ENCODE measurements at regions not wholly inside any gene's neighbourhood (a gene's known extent, or its start where the extent isn't known, plus 50 kb on each side); places are given as distances from the start of the nearest gene placed in this dataset.

DNA sequence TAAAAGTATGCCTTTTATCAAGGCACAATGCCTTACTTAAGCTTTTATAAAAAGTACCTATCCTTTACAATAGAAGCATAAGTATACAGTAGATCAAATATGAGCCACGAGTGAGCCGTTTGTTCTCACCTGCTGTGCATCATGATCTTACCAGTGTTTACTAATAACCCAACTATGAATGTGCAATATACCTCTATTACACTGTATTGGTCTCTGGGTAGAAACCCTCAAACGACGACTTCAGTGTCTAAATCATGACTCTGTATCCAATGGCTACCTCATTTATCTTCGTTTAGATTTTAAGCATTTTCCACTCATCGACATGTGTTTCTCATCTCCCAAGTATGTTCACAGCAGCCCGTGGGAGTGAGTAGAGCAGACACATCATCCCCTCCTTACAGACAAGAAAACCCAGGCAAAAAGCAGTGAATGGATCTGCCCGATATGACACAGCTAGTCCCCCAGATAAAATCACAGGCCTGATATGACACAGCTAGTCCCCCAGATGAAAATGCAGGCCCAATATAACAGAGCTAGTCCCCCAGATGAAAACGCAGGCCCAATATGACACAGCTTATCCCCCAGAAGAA is 279.8 kb downstream of the TNS1 start:
- H3K9ac ChIP-seq (ENCODE audit: low read depth, low read length): no peak overlapping the region
- H3K36me3 ChIP-seq (ENCODE audit: control insufficient read depth, insufficient read depth, low read length): no peaks in the 10 kb centered on the region
- H3K9me3 ChIP-seq (ENCODE audit: control insufficient read depth, insufficient read depth, low read length): no peaks in the 10 kb centered on the region
- H3K27ac ChIP-seq (ENCODE audit: low read depth, low read length): no peak overlapping the region
- no peaks in the 10 kb centered on the region for H3K27me3 ChIP-seq (ENCODE audit: control insufficient read depth, insufficient read depth, low read length)
- no peaks in the 10 kb centered on the region for H3K4me1 ChIP-seq (ENCODE audit: control insufficient read depth, insufficient read depth, low read length)
- H3K4me3 ChIP-seq (ENCODE audit: low read depth, low read length): no peak overlapping the region

DNA sequence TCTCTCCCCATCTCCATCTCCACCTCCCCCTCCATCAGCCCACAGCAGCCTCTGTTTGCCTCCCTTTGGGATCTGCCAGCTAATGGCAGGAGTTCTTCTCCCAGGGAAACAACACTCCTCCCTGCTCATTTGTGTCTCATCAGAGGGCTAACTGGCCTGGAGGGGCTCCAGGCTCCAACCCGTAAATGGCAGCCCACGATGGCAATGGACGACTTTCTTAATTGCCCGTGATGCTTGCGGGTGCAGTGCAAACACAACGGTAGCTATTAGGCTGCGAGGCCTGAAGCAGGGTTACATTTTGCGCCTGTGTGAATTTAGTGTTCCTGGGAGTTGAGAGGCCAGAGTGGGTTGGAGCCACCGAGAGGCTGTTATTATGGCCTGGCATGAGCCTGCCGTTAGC is 285.1 kb downstream of the TNS1 start:
- Histone ChIP-seq H3K9me3 (ENCODE audit: control insufficient read depth, insufficient read depth, low read length) (no peaks in the 10 kb centered on the region), H3K4me1 (ENCODE audit: control insufficient read depth, insufficient read depth, low read length) (peaks cover 5% of the 10 kb centered on the region; the same call in 1 of the 2 replicates), H3K27me3 (ENCODE audit: control insufficient read depth, insufficient read depth, low read length) (no peaks in the 10 kb centered on the region; the same call in 1 of the 2 replicates), H3K9ac (ENCODE audit: low read depth, low read length) (no peak overlapping the region), H3K4me3 (ENCODE audit: low read depth, low read length) (no peak overlapping the region), H3K36me3 (ENCODE audit: control insufficient read depth, insufficient read depth, low read length) (no peaks in the 10 kb centered on the region), H3K27ac (ENCODE audit: low read depth, low read length) (no peak overlapping the region)

DNA sequence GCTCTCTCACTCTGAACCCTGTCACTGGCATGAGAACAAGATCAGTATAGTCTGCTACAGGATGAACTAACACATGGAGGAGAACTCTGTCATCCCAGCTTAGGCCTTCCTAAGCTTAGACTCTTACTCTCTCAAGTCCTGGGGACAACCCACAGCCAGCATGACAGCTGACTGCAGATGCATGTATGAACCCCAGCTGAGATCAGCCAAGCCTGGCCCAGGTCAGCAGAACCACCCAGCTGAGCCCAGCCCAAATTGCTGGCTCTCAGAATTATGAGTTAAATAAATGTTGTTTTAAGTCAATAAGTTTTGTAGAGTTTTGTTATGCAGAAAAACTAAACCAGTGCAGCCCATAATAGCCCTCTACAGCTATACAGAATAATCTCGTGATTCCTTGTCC is 287.3 kb downstream of the TNS1 start:
- Histone ChIP-seq H3K27ac (ENCODE audit: low read depth, low read length) (no peak overlapping the region), H3K36me3 (ENCODE audit: control insufficient read depth, insufficient read depth, low read length) (no peaks in the 10 kb centered on the region), H3K9ac (ENCODE audit: low read depth, low read length) (no peak overlapping the region), H3K4me3 (ENCODE audit: low read depth, low read length) (no peak overlapping the region), H3K27me3 (ENCODE audit: control insufficient read depth, insufficient read depth, low read length) (no peaks in the 10 kb centered on the region; the same call in 1 of the 2 replicates), H3K9me3 (ENCODE audit: control insufficient read depth, insufficient read depth, low read length) (no peaks in the 10 kb centered on the region), H3K4me1 (ENCODE audit: control insufficient read depth, insufficient read depth, low read length) (peaks cover 5% of the 10 kb centered on the region; the same call in 1 of the 2 replicates)

DNA sequence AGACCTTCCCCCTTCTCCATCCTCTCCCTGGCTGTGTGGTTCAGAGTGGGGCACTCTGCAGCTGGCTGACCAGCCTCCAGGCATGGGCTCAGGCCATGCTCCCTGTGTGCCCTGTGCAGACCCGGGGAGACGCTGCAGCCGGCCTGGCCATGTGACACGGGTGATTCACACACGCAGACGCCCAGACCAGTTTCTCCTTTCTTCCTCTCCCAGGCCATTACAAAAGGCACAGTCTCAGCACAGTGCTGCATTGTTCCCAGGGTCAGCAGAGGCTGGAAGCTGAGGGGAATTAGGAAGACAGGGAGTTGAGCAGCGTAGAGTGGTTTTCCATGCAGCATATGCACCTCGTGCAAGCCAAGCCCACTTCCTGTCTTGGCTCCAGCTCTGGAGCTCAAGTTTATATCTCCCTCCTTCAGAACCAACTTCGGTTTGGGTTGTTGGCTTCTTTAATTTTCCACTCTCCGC is 288.5 kb downstream of the TNS1 start:
- Histone ChIP-seq H3K4me3 (ENCODE audit: low read depth, low read length) (no peak overlapping the region), H3K27me3 (ENCODE audit: control insufficient read depth, insufficient read depth, low read length) (no peaks in the 10 kb centered on the region; the same call in 1 of the 2 replicates), H3K4me1 (ENCODE audit: control insufficient read depth, insufficient read depth, low read length) (peaks cover 5% of the 10 kb centered on the region; the same call in 1 of the 2 replicates), H3K9me3 (ENCODE audit: control insufficient read depth, insufficient read depth, low read length) (no peaks in the 10 kb centered on the region), H3K27ac (ENCODE audit: low read depth, low read length) (no peak overlapping the region), H3K36me3 (ENCODE audit: control insufficient read depth, insufficient read depth, low read length) (no peaks in the 10 kb centered on the region), H3K9ac (ENCODE audit: low read depth, low read length) (no peak overlapping the region)

DNA sequence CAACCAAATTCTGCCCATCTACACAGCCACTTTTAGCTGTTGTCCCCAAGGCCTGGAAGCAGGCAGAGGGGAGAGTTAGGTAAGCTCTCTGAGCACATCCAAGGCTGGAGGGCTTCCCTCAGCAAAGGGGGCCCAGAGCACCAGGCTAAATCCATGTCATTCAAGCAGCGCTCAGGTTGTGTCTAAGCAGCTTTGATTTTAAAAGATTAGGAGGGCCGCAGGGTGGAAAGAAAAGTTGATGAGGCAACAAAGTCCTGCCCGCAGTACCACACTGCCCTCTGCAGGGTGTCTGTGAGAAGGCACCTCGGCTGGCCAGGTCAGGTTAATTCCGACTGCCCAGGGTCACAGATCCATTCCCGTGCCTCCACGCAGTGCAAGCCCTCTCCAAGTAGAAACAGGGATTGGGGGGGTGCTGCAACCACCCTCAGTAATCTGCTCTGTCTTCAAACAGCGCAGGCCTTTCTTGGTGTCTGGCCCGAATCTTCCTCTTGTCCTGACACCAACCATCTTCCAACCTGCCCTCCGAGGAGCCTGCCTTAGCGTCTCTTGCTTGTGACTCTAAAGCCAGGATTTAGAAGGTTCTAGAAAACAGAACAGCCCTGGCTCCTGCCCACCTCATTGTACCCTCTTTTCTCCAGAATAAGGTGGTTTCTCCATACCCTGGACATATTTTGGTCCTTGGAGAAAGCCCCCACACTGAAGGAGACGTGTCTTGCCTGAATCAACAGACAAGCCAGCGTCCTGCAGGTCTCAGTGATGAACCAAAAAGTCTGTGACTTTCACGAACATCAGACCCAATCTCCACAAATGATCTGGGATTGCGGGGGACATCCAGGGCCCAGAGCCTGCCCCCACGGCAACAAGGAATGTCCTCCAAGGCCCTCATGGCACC is 289.2 kb downstream of the TNS1 start:
- H3K27ac ChIP-seq (ENCODE audit: low read depth, low read length): no peak overlapping the region
- H3K27me3 ChIP-seq (ENCODE audit: control insufficient read depth, insufficient read depth, low read length): no peaks in the 10 kb centered on the region; the same call in 1 of the 2 replicates
- H3K9ac ChIP-seq (ENCODE audit: low read depth, low read length): no peak overlapping the region
- no peak overlapping the region for H3K4me3 ChIP-seq (ENCODE audit: low read depth, low read length)
- H3K4me1 ChIP-seq (ENCODE audit: control insufficient read depth, insufficient read depth, low read length): peaks cover 5% of the 10 kb centered on the region; the same call in 1 of the 2 replicates
- H3K9me3 ChIP-seq (ENCODE audit: control insufficient read depth, insufficient read depth, low read length): no peaks in the 10 kb centered on the region
- no peaks in the 10 kb centered on the region for H3K36me3 ChIP-seq (ENCODE audit: control insufficient read depth, insufficient read depth, low read length)

DNA sequence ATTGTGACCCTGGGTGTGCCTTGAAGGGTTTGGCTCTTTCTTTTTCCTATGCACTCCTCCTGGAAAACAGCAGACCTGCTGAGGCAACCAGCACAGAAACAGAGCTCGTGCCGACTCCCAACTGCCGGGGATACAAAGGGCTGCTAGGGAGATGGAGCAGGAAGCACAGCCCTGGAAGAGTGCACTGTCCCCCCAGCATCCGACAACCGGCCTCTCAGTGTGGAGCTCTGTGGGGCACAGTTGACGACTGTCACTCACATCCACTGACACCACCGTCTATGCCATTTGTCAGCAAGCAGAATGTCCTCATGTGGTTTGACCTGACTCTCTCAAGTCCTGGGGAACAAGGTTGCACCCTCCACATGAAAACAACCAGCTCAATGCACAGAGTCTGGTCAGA is 290.4 kb downstream of the TNS1 start:
- H3K9ac ChIP-seq (ENCODE audit: low read depth, low read length): no peak overlapping the region
- no peaks in the 10 kb centered on the region; the same call in 1 of the 2 replicates for H3K27me3 ChIP-seq (ENCODE audit: control insufficient read depth, insufficient read depth, low read length)
- H3K27ac ChIP-seq (ENCODE audit: low read depth, low read length): no peak overlapping the region
- H3K4me3 ChIP-seq (ENCODE audit: low read depth, low read length): no peak overlapping the region
- peaks cover 5% of the 10 kb centered on the region; the same call in 1 of the 2 replicates for H3K4me1 ChIP-seq (ENCODE audit: control insufficient read depth, insufficient read depth, low read length)
- no peaks in the 10 kb centered on the region for H3K9me3 ChIP-seq (ENCODE audit: control insufficient read depth, insufficient read depth, low read length)
- H3K36me3 ChIP-seq (ENCODE audit: control insufficient read depth, insufficient read depth, low read length): no peaks in the 10 kb centered on the region

DNA sequence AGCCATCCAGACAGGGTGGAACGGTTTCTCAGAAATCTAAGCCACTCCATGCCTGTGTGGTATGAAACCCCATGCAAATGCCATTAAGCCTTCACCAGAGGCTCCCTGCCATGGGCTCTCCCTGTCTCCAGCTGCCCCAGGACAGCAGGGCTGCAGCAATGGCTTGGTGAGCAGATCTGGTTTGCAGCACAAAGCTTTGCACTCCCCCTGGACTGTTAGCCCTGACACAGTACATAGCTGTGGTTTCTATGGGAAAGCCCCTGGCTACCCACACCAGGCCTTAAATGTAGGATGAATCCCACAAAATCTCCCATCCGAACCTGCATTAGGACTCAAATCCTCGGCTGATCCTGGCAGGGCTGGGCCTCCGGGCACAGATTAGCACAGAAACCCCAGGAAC is 291.6 kb downstream of the TNS1 start:
- Histone ChIP-seq H3K4me1 (ENCODE audit: control insufficient read depth, insufficient read depth, low read length) (peaks cover 5% of the 10 kb centered on the region; the same call in 1 of the 2 replicates), H3K27me3 (ENCODE audit: control insufficient read depth, insufficient read depth, low read length) (no peaks in the 10 kb centered on the region; the same call in 1 of the 2 replicates), H3K27ac (ENCODE audit: low read depth, low read length) (no peak overlapping the region), H3K9ac (ENCODE audit: low read depth, low read length) (no peak overlapping the region), H3K9me3 (ENCODE audit: control insufficient read depth, insufficient read depth, low read length) (no peaks in the 10 kb centered on the region), H3K4me3 (ENCODE audit: low read depth, low read length) (no peak overlapping the region), H3K36me3 (ENCODE audit: control insufficient read depth, insufficient read depth, low read length) (no peaks in the 10 kb centered on the region)

DNA sequence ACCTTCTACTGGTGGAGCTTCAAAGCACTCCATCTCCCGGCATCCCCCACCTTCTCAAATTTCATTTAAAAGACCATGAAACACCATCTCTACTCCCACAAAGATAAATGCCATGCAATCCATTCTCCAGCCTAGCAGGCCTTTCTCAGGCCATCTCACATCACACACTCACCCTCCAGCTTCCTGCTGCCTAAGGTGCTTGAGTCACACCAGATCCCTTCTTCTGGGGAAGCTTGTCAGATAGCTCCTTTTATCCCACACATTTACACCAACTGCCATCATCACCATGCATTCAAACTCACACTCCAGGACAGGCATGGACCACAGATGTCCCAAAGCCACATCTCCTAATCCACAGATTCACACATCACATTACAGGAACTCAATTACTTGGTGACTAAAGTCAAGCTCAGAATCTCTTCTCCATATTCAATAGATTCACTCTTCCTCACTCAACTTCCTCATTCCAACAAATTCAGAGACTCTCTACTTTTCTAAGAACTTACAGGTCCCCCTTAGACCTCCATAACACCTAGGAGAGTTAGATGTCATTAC is 292.5 kb downstream of the TNS1 start:
- Histone ChIP-seq H3K4me3 (ENCODE audit: low read depth, low read length) (no peak overlapping the region), H3K9me3 (ENCODE audit: control insufficient read depth, insufficient read depth, low read length) (no peaks in the 10 kb centered on the region), H3K36me3 (ENCODE audit: control insufficient read depth, insufficient read depth, low read length) (no peaks in the 10 kb centered on the region), H3K27ac (ENCODE audit: low read depth, low read length) (no peak overlapping the region), H3K4me1 (ENCODE audit: control insufficient read depth, insufficient read depth, low read length) (peaks cover 5% of the 10 kb centered on the region; the same call in 1 of the 2 replicates), H3K9ac (ENCODE audit: low read depth, low read length) (no peak overlapping the region), H3K27me3 (ENCODE audit: control insufficient read depth, insufficient read depth, low read length) (no peaks in the 10 kb centered on the region; the same call in 1 of the 2 replicates)

DNA sequence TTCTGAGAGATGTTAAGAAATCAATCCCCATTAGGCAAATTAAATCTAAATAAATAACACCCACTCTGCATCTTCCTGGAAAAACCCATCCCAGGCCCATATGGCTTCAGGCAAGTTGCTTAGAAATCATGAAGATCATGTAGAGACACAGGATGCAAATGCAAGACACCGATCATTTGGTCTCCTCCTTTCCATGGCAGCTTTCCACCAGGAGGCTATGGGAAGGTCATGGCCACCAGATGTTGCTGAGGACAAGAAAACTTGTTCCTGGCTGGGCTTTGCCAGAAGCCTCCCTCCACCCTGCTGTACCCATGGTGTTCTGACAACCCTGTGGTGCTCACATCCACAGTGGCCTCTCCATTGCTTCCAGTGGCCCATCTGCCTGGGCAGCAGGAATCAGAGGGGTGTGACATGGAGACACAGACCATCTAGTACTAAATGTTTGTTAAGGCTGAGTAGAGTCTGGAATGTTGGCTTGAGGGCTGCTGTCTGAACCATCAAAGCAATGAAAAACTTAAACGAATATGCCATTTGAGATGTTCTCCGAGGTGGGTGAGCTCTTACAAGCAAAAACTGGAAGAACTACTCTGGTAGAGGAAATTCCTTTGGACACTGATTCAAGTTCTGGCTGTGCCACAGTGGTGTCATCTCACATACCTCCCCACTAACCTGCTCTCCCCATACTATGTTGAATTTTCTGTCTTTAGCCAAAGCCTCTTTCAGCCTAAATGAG is 293.2 kb downstream of the TNS1 start:
- peaks cover 5% of the 10 kb centered on the region; the same call in 1 of the 2 replicates for H3K4me1 ChIP-seq (ENCODE audit: control insufficient read depth, insufficient read depth, low read length)
- H3K4me3 ChIP-seq (ENCODE audit: low read depth, low read length): no peak overlapping the region
- H3K9me3 ChIP-seq (ENCODE audit: control insufficient read depth, insufficient read depth, low read length): no peaks in the 10 kb centered on the region
- H3K9ac ChIP-seq (ENCODE audit: low read depth, low read length): no peak overlapping the region
- no peaks in the 10 kb centered on the region for H3K36me3 ChIP-seq (ENCODE audit: control insufficient read depth, insufficient read depth, low read length)
- H3K27ac ChIP-seq (ENCODE audit: low read depth, low read length): no peak overlapping the region
- H3K27me3 ChIP-seq (ENCODE audit: control insufficient read depth, insufficient read depth, low read length): no peaks in the 10 kb centered on the region; the same call in 1 of the 2 replicates

DNA sequence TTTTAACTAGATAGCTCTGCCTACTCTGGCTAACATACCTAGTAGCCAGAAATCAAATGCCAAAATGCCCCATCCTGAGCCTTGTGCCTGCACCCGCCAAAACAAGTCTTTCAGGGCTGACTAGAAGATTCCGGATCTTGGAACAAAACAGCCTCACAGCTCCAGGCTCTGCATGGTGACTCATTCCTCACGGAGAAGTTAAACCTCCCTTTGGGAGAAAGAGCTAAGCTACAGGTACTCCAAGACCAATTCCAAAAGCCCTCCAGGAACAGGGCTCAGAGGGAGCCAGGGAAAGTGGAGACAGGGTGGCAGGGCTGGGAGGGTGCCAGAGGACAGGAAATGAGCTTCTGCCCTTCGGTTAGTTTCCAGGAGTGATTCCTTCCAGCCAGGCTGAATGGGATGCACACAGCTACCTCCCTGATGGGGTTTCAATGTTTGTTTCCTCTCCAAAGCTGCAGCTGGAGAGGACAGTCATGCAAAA is 295.6 kb downstream of the TNS1 start:
- Histone ChIP-seq H3K9me3 (ENCODE audit: control insufficient read depth, insufficient read depth, low read length) (no peaks in the 10 kb centered on the region), H3K9ac (ENCODE audit: low read depth, low read length) (no peak overlapping the region), H3K36me3 (ENCODE audit: control insufficient read depth, insufficient read depth, low read length) (no peaks in the 10 kb centered on the region), H3K4me3 (ENCODE audit: low read depth, low read length) (no peak overlapping the region), H3K4me1 (ENCODE audit: control insufficient read depth, insufficient read depth, low read length) (no peaks in the 10 kb centered on the region), H3K27me3 (ENCODE audit: control insufficient read depth, insufficient read depth, low read length) (no peaks in the 10 kb centered on the region; the same call in 1 of the 2 replicates), H3K27ac (ENCODE audit: low read depth, low read length) (no peak overlapping the region)
